ENCODE measurements at regions not wholly inside any gene's neighbourhood (a gene's known extent, or its start where the extent isn't known, plus 50 kb on each side); places are given as distances from the start of the nearest gene placed in this dataset.

DNA sequence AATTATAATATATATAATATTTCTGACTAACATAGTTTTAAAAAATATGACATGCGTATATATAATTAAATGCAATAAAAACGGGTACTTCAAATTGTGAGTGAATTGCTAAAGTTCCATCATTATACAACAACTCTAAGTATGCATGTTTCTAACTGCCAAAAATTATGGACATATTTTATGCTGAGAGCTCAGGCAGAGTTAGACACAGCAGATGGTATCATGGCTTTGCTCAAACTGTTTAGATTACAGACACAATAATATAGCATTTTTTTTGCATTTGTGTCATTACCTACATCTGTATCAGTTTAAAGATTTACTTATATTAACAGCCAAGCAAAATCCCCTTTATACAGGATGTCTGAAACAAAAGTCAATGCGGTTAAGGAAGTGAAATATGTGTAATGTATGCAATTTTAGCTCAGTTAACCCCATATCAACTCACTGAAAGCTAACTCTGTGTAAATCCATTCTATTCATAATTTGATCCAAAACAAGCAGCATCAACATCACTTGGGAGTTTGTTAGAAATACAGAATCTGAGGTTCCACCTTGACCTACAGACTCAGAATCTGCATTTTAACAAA lies 119.1 kb upstream of the CNKSR2 start:
- Histone ChIP-seq H3K79me2 (ENCODE audit: insufficient read depth, low read length) (no peaks in the 10 kb centered on the region), H3K36me3 (ENCODE audit: control insufficient read depth in 1 of 2, insufficient read depth in 2 of 2, low read length in 2 of 2) (no peaks in the 10 kb centered on the region), H3K9ac (ENCODE audit: low read length) (no peak overlapping the region), H3K27ac (ENCODE audit: low read depth, low read length) (no peak overlapping the region), H3K4me3 (replicated peaks in 1 of 2; ENCODE audit: low read depth in 1 of 2, low read length in 2 of 2) (no peak overlapping the region), H3K9me3 (ENCODE audit: control insufficient read depth in 1 of 2, insufficient read depth in 1 of 2, low read depth in 1 of 2, low read length in 2 of 2) (no peaks in the 10 kb centered on the region), H3K27me3 (ENCODE audit: insufficient read depth, low read length) (no peaks in the 10 kb centered on the region), H3K4me1 (ENCODE audit: control insufficient read depth in 1 of 2, insufficient read depth in 2 of 2, low read length in 2 of 2) (no peaks in the 10 kb centered on the region), H3K9me2 (ENCODE audit: insufficient read depth) (no peaks in the 10 kb centered on the region), H2AFZ (ENCODE audit: low read depth, low read length, poor library complexity, severe bottlenecking) (no peak overlapping the region), H3K4me2 (ENCODE audit: low read length) (no peak overlapping the region), H4K20me1 (ENCODE audit: insufficient read depth) (no peaks in the 10 kb centered on the region)
- ChIA-PET POLR2A (no interaction called here), RAD21 (ENCODE audit: low non-redundant PET in 1 of 2, low total read pairs in 2 of 2, uncharacterized antibody in 2 of 2, unreplicated experiment in 2 of 2) (no interaction called here), CTCF (no interaction called here)
- no TSS peak for BruUV-seq (replicated peaks)
- intact Hi-C loops (cut with micrococcal nuclease) = no loop called here
- no peak for TF ChIP-seq EZH2phosphoT487 (IDR thresholded peaks at IDR 0.05; ENCODE audit: borderline replicate concordance)
- TF ChIP-seq EZH2 (IDR thresholded peaks at IDR 0.05) = no peak
- TF ChIP-seq RAD21 (IDR thresholded peaks at IDR 0.05; ENCODE audit: low read depth) = no peak
- TF ChIP-seq JUND (IDR thresholded peaks at IDR 0.05) = no peak
- TF ChIP-seq, protein P1, sequence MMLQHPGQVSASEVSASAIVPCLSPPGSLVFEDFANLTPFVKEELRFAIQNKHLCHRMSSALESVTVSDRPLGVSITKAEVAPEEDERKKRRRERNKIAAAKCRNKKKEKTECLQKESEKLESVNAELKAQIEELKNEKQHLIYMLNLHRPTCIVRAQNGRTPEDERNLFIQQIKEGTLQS (IDR thresholded peaks at IDR 0.05) = no peak
- no peak for TF ChIP-seq CBX3 (IDR thresholded peaks at IDR 0.05; ENCODE audit: low read depth)
- no peak for TF ChIP-seq ELF1 (IDR thresholded peaks at IDR 0.05; ENCODE audit: borderline replicate concordance, low read depth)
- TF ChIP-seq, protein P2, sequence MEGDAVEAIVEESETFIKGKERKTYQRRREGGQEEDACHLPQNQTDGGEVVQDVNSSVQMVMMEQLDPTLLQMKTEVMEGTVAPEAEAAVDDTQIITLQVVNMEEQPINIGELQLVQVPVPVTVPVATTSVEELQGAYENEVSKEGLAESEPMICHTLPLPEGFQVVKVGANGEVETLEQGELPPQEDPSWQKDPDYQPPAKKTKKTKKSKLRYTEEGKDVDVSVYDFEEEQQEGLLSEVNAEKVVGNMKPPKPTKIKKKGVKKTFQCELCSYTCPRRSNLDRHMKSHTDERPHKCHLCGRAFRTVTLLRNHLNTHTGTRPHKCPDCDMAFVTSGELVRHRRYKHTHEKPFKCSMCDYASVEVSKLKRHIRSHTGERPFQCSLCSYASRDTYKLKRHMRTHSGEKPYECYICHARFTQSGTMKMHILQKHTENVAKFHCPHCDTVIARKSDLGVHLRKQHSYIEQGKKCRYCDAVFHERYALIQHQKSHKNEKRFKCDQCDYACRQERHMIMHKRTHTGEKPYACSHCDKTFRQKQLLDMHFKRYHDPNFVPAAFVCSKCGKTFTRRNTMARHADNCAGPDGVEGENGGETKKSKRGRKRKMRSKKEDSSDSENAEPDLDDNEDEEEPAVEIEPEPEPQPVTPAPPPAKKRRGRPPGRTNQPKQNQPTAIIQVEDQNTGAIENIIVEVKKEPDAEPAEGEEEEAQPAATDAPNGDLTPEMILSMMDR (IDR thresholded peaks at IDR 0.05 in 2 of 3, conservative IDR thresholded peaks at IDR 0.05 in 1 of 3; ENCODE audit: borderline replicate concordance in 1 of 3, insufficient read depth in 1 of 3, low read depth in 2 of 3, low read length in 2 of 3) = no peak
- TF ChIP-seq, protein P3, sequence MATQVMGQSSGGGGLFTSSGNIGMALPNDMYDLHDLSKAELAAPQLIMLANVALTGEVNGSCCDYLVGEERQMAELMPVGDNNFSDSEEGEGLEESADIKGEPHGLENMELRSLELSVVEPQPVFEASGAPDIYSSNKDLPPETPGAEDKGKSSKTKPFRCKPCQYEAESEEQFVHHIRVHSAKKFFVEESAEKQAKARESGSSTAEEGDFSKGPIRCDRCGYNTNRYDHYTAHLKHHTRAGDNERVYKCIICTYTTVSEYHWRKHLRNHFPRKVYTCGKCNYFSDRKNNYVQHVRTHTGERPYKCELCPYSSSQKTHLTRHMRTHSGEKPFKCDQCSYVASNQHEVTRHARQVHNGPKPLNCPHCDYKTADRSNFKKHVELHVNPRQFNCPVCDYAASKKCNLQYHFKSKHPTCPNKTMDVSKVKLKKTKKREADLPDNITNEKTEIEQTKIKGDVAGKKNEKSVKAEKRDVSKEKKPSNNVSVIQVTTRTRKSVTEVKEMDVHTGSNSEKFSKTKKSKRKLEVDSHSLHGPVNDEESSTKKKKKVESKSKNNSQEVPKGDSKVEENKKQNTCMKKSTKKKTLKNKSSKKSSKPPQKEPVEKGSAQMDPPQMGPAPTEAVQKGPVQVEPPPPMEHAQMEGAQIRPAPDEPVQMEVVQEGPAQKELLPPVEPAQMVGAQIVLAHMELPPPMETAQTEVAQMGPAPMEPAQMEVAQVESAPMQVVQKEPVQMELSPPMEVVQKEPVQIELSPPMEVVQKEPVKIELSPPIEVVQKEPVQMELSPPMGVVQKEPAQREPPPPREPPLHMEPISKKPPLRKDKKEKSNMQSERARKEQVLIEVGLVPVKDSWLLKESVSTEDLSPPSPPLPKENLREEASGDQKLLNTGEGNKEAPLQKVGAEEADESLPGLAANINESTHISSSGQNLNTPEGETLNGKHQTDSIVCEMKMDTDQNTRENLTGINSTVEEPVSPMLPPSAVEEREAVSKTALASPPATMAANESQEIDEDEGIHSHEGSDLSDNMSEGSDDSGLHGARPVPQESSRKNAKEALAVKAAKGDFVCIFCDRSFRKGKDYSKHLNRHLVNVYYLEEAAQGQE (IDR thresholded peaks at IDR 0.05; ENCODE audit: low read depth) = no peak
- no peak for TF ChIP-seq SIN3A (IDR thresholded peaks at IDR 0.05; ENCODE audit: low read depth)
- TF ChIP-seq SRF (IDR thresholded peaks at IDR 0.05; ENCODE audit: low read depth) = no peak
- no peak for TF ChIP-seq POLR2AphosphoS5 (IDR thresholded peaks at IDR 0.05; ENCODE audit: low read depth, low read length)
- TF ChIP-seq FOSL1 (IDR thresholded peaks at IDR 0.05; ENCODE audit: low read depth) = no peak
- TF ChIP-seq EGR1 (IDR thresholded peaks at IDR 0.05; ENCODE audit: low read depth) = no peak
- TF ChIP-seq ZFX (IDR thresholded peaks at IDR 0.05) = no peak
- TF ChIP-seq, protein P4, sequence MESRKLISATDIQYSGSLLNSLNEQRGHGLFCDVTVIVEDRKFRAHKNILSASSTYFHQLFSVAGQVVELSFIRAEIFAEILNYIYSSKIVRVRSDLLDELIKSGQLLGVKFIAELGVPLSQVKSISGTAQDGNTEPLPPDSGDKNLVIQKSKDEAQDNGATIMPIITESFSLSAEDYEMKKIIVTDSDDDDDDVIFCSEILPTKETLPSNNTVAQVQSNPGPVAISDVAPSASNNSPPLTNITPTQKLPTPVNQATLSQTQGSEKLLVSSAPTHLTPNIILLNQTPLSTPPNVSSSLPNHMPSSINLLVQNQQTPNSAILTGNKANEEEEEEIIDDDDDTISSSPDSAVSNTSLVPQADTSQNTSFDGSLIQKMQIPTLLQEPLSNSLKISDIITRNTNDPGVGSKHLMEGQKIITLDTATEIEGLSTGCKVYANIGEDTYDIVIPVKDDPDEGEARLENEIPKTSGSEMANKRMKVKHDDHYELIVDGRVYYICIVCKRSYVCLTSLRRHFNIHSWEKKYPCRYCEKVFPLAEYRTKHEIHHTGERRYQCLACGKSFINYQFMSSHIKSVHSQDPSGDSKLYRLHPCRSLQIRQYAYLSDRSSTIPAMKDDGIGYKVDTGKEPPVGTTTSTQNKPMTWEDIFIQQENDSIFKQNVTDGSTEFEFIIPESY (IDR thresholded peaks at IDR 0.05; ENCODE audit: extremely low read depth, insufficient replicate concordance, low read length) = no peak
- TF ChIP-seq CEBPB (IDR thresholded peaks at IDR 0.05; ENCODE audit: low read depth) = no peak
- ATAC-seq (no peak), DNase-seq (ENCODE audit: low read depth, low spot score) (no peak)
